ENCODE measurements at regions not wholly inside any gene's neighbourhood (a gene's known extent, or its start where the extent isn't known, plus 50 kb on each side); places are given as distances from the start of the nearest gene placed in this dataset.

DNA sequence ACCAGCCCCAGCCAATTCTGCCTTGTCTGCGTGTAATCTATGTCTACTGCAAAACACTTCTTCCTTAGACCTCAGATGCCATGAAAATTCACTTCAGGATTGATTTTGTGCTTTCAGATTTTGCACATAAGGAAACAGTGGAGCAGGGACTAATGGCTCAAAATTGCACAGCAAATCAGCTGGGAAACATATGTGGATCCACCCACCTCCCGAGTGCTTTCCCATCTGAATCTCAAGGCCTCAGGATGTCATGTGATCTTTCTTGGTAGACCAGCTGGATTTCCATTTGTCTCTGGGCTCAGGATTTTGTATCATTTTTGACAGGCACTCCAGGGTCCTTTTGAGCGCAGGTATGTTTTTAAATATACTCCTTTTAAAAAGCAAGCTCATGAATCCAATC lies 158.6 kb downstream of the MIS18A start:
- H3K4me1 ChIP-seq = no peaks in the 10 kb centered on the region
- H3K9me3 ChIP-seq = peaks cover 0 to 22% (median 6%) of the 10 kb centered on the region in 8 donors
- intact Hi-C loops (cut with DNase I; ENCODE audit: low total_unique reads) = no loop called here
- WGBS, 5 donors = 75 to 93% (median 90%) methylated on average over 3 of the region's 3 CpGs
- H3K36me3 ChIP-seq = no peaks in the 10 kb centered on the region
- no peaks in the 10 kb centered on the region for H3K27me3 ChIP-seq (replicated peaks in 1 of 7)
- no peak overlapping the region for H3K27ac ChIP-seq
- TF ChIP-seq, protein P1, sequence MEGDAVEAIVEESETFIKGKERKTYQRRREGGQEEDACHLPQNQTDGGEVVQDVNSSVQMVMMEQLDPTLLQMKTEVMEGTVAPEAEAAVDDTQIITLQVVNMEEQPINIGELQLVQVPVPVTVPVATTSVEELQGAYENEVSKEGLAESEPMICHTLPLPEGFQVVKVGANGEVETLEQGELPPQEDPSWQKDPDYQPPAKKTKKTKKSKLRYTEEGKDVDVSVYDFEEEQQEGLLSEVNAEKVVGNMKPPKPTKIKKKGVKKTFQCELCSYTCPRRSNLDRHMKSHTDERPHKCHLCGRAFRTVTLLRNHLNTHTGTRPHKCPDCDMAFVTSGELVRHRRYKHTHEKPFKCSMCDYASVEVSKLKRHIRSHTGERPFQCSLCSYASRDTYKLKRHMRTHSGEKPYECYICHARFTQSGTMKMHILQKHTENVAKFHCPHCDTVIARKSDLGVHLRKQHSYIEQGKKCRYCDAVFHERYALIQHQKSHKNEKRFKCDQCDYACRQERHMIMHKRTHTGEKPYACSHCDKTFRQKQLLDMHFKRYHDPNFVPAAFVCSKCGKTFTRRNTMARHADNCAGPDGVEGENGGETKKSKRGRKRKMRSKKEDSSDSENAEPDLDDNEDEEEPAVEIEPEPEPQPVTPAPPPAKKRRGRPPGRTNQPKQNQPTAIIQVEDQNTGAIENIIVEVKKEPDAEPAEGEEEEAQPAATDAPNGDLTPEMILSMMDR (IDR thresholded peaks at IDR 0.05 in 8 of 11, conservative IDR thresholded peaks at IDR 0.05 in 3 of 11) = no peak
- no peak for TF ChIP-seq POLR2A (IDR thresholded peaks at IDR 0.05)
- TF ChIP-seq POLR2AphosphoS5 (IDR thresholded peaks at IDR 0.05) = no peak
- no peak overlapping the region for H3K4me3 ChIP-seq
- no peak for DNase-seq

DNA sequence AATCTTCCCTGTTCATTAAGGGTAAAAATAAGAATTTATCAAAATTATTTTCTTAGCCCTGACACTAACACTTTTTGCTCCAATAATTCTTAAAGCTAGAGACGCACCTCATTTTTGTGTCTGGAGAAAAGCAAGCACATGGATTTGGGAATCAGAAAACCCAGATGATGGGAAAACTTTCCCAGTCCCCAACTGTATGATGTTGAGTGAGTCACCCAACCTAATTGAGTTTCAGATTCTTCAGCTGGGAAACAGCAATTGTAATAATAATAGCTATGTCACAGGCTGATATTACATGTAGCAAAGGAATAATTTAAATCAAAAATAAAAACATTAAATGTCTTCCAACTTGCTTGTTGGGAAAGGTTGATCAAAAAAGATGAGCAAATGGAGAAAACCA lies 159.0 kb downstream of the MIS18A start:
- H3K9me3 ChIP-seq = peaks cover 0 to 22% (median 6%) of the 10 kb centered on the region in 8 donors
- H3K4me1 ChIP-seq = no peaks in the 10 kb centered on the region
- no peaks in the 10 kb centered on the region for H3K27me3 ChIP-seq (replicated peaks in 1 of 7)
- no peak overlapping the region for H3K27ac ChIP-seq
- TF ChIP-seq POLR2A (IDR thresholded peaks at IDR 0.05) (no peak), POLR2AphosphoS5 (IDR thresholded peaks at IDR 0.05) (no peak)
- TF ChIP-seq, protein P1 (IDR thresholded peaks at IDR 0.05 in 8 of 11, conservative IDR thresholded peaks at IDR 0.05 in 3 of 11) = no peak
- 86 to 95% (median 89%) methylated on average over 1 of the region's 1 CpG for WGBS, 5 donors
- H3K4me3 ChIP-seq = no peak overlapping the region
- H3K36me3 ChIP-seq = no peaks in the 10 kb centered on the region
- intact Hi-C loops (cut with DNase I; ENCODE audit: low total_unique reads) = no loop called here
- no peak for DNase-seq

DNA sequence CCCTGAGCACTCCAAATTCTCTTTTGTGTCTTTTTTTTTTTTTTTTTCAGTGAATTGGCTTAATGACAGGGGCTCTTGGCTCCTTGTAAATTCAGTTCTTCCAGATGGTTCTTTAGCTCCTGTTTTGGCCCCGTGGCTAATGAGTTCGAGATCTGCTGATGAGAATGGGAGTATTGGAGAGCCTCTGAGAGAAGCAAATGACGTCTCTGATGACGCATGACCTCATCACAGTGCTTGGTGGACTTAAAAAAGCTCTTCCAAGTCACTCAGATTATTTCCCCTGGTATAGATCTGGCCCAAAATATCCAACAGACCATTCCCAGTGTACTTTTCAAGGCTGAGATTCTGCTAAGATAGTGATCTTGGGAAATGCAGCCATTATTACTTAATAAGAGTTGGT lies 159.5 kb downstream of the MIS18A start:
- Histone ChIP-seq H3K36me3 (no peaks in the 10 kb centered on the region), H3K4me3 (no peak overlapping the region), H3K27me3 (replicated peaks in 1 of 7) (no peaks in the 10 kb centered on the region), H3K27ac (no peak overlapping the region), H3K9me3 (peaks cover 0 to 22% (median 6%) of the 10 kb centered on the region in 8 donors), H3K4me1 (no peaks in the 10 kb centered on the region)
- intact Hi-C loops (cut with DNase I; ENCODE audit: low total_unique reads) = no loop called here
- DNase-seq = no peak
- WGBS, 5 donors = 59 to 84% (median 80%) methylated on average over 4 of the region's 4 CpGs
- TF ChIP-seq POLR2AphosphoS5 (IDR thresholded peaks at IDR 0.05) (no peak), POLR2A (IDR thresholded peaks at IDR 0.05) (no peak)
- TF ChIP-seq, protein P1 (IDR thresholded peaks at IDR 0.05 in 8 of 11, conservative IDR thresholded peaks at IDR 0.05 in 3 of 11) = no peak

DNA sequence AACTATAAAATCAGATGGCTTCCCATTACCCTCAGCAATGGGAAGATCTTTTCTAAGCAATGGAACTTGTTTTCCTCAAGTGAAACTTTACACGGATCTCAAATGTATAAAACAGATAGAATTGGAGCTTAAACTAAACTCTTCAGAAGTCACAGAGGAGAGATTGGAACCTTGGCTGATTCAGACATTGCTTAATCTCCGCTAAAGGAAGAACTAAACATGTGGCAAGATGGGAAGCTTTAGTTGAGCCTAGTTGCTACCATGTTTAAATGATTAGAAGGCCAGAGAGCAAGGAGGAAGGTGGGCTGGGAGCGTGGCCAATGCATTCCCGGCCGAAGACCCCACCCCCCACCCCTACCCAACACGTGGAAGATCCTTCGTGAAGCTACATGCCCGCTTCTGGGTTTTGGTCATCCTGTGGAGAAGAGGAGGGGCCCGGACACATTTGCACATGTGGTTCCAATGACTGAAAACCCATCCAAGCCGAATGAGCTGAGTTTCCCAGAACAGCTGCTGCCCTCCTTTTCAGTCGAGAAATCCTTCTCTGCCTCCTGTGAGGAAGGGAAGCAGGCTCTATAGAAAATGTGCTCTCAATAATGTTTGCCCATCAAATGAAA lies 164.3 kb downstream of the MIS18A start:
- H3K4me3 ChIP-seq = no peak overlapping the region
- no peaks in the 10 kb centered on the region for H3K27me3 ChIP-seq (replicated peaks in 1 of 7)
- no peak for DNase-seq
- no peaks in the 10 kb centered on the region for H3K9me3 ChIP-seq
- WGBS, 5 donors = 73 to 85% (median 82%) methylated on average over 11 of the region's 11 CpGs
- H3K4me1 ChIP-seq = no peaks in the 10 kb centered on the region
- no peak overlapping the region for H3K27ac ChIP-seq
- intact Hi-C loops (cut with DNase I; ENCODE audit: low total_unique reads) = no loop called here
- TF ChIP-seq POLR2AphosphoS5 (IDR thresholded peaks at IDR 0.05) = no peak
- no peak for TF ChIP-seq POLR2A (IDR thresholded peaks at IDR 0.05)
- TF ChIP-seq, protein P1 (IDR thresholded peaks at IDR 0.05 in 8 of 11, conservative IDR thresholded peaks at IDR 0.05 in 3 of 11) = no peak
- H3K36me3 ChIP-seq = no peaks in the 10 kb centered on the region

All from spleen (tissue), 11 donors.